Effector memory CD8-positive, alpha-beta T cell (primary cell): ENCODE measurements at regions not wholly inside any gene's neighbourhood (a gene's known extent, or its start where the extent isn't known, plus 50 kb on each side); places are given as distances from the start of the nearest gene placed in this dataset.
A peak's percentile ranks its signal among the peaks of the same experiment; 100 is the strongest.

Experiments
- ATAC-seq: fragments of 150-1000 bp; cut with Tn5 transposase; replicated peaks from 2 replicates; pipeline ENCODE4 v1.10.0; 2021; ENCODE audit warnings: mild to moderate bottlenecking, moderate library complexity
- DNase-seq, 3 experiments: peaks; one replicate each; pipeline ENCODE4 v3.0.0; 2021
- H3K27ac Mint-ChIP-seq, 2 donors: one replicate each; pipeline ENCODE4 v1.8.0; 2022; ENCODE audit warnings: mild to moderate bottlenecking in 2 of 2, mixed read lengths in 2 of 2, moderate library complexity in 2 of 2
- H3K27me3 Mint-ChIP-seq, 2 donors: one replicate each; pipeline ENCODE4 v1.8.0; 2022; ENCODE audit warnings: mixed read lengths in 2 of 2
- H3K36me3 Mint-ChIP-seq: one replicate; pipeline ENCODE4 v1.8.0; 2022; ENCODE audit warnings: mild to moderate bottlenecking, moderate library complexity, mixed read lengths; ENCODE audit not compliant: insufficient read depth
- H3K4me1 Mint-ChIP-seq, 2 donors: one replicate each; pipeline ENCODE4 v1.8.0; 2022; ENCODE audit warnings: low read depth in 2 of 2, mixed read lengths in 2 of 2
- H3K4me3 Mint-ChIP-seq, 2 donors: one replicate each; pipeline ENCODE4 v1.8.0; 2022; ENCODE audit warnings: mild to moderate bottlenecking in 2 of 2, mixed read lengths in 2 of 2, moderate library complexity in 2 of 2
- H3K9me3 Mint-ChIP-seq, 2 donors: one replicate each; pipeline ENCODE4 v1.8.0; 2022; ENCODE audit warnings: mixed read lengths in 2 of 2

GRCh38 chr2:203585516-203585915 lies 50.4 kb upstream of the RAPH1 start:
- no peaks in the 10 kb centered on the region for H3K27me3 Mint-ChIP-seq
- no peak for DNase-seq
- H3K9me3 Mint-ChIP-seq, result no peaks in the 10 kb centered on the region
- no peak for ATAC-seq
- H3K27ac Mint-ChIP-seq, result peak overlapping the region in 1 of 2 donors; percentile 30
- H3K4me3 Mint-ChIP-seq, result no peak overlapping the region
- no peaks in the 10 kb centered on the region for H3K36me3 Mint-ChIP-seq
- peaks cover 10 to 11% of the 10 kb centered on the region in 2 donors for H3K4me1 Mint-ChIP-seq

- Mint-ChIP-seq H3K27ac (no peak overlapping the region), H3K36me3 (no peaks in the 10 kb centered on the region), H3K4me3 (no peak overlapping the region), H3K27me3 (no peaks in the 10 kb centered on the region), H3K4me1 (peaks cover 10 to 11% of the 10 kb centered on the region in 2 donors), H3K9me3 (no peaks in the 10 kb centered on the region)
- no peak for ATAC-seq
- no peak for DNase-seq
These were observed 51.1 kb upstream of the RAPH1 start for GRCh38 chr2:203586206-203586605.

- no peak for ATAC-seq
- H3K4me1 Mint-ChIP-seq, result peaks cover 10 to 11% of the 10 kb centered on the region in 2 donors
- no peak overlapping the region for H3K4me3 Mint-ChIP-seq
- no peaks in the 10 kb centered on the region for H3K36me3 Mint-ChIP-seq
- no peaks in the 10 kb centered on the region for H3K9me3 Mint-ChIP-seq
- H3K27me3 Mint-ChIP-seq, result no peaks in the 10 kb centered on the region
- DNase-seq, result no peak
- H3K27ac Mint-ChIP-seq, result no peak overlapping the region
These were observed 51.6 kb upstream of the RAPH1 start for GRCh38 chr2:203586696-203587095.

GRCh38 chr2:203590496-203590895 lies 55.4 kb upstream of the RAPH1 start:
- H3K27me3 Mint-ChIP-seq, result no peaks in the 10 kb centered on the region
- H3K9me3 Mint-ChIP-seq, result no peaks in the 10 kb centered on the region
- H3K36me3 Mint-ChIP-seq, result no peaks in the 10 kb centered on the region
- H3K4me1 Mint-ChIP-seq, result peaks cover 0 to 3% of the 10 kb centered on the region in 2 donors
- H3K4me3 Mint-ChIP-seq, result no peak overlapping the region
- no peak for DNase-seq
- no peak for ATAC-seq
- no peak overlapping the region for H3K27ac Mint-ChIP-seq

GRCh38 chr2:203591642-203592041 lies 56.5 kb upstream of the RAPH1 start:
- H3K27ac Mint-ChIP-seq, result peak overlapping the region in 1 of 2 donors; percentile 19
- no peaks in the 10 kb centered on the region for H3K27me3 Mint-ChIP-seq
- no peaks in the 10 kb centered on the region for H3K36me3 Mint-ChIP-seq
- H3K4me3 Mint-ChIP-seq, result no peak overlapping the region
- ATAC-seq, result no peak
- DNase-seq, result no peak
- no peaks in the 10 kb centered on the region for H3K9me3 Mint-ChIP-seq
- H3K4me1 Mint-ChIP-seq, result no peaks in the 10 kb centered on the region

GRCh38 chr2:203592470-203592869 lies 57.4 kb upstream of the RAPH1 start:
- Mint-ChIP-seq H3K27ac (no peak overlapping the region), H3K4me3 (no peak overlapping the region), H3K36me3 (no peaks in the 10 kb centered on the region), H3K9me3 (no peaks in the 10 kb centered on the region), H3K27me3 (no peaks in the 10 kb centered on the region), H3K4me1 (no peaks in the 10 kb centered on the region)
- DNase-seq, result no peak
- ATAC-seq, result no peak

GRCh38 chr2:203594541-203594940 lies 59.4 kb upstream of the RAPH1 start:
- H3K27me3 Mint-ChIP-seq, result peaks cover 5 to 9% of the 10 kb centered on the region in 2 donors

GRCh38 chr2:203596183-203596582 lies 61.1 kb upstream of the RAPH1 start:
- no peaks in the 10 kb centered on the region for H3K36me3 Mint-ChIP-seq
- no peak overlapping the region for H3K27ac Mint-ChIP-seq
- H3K9me3 Mint-ChIP-seq, result no peaks in the 10 kb centered on the region
- peaks cover 6% of the 10 kb centered on the region in 2 donors for H3K4me1 Mint-ChIP-seq
- H3K4me3 Mint-ChIP-seq, result no peak overlapping the region
- ATAC-seq (no peak), DNase-seq (no peak)
- peaks cover 5 to 9% of the 10 kb centered on the region in 2 donors for H3K27me3 Mint-ChIP-seq

More at GRCh38 chr2:203594541-203594940, 59.4 kb upstream of the RAPH1 start:
- Mint-ChIP-seq H3K4me3 (no peak overlapping the region), H3K9me3 (no peaks in the 10 kb centered on the region), H3K27ac (no peak overlapping the region), H3K36me3 (no peaks in the 10 kb centered on the region), H3K4me1 (peaks cover 3 to 6% of the 10 kb centered on the region in 2 donors)
- no peak for ATAC-seq
- DNase-seq, result no peak

GRCh38 chr2:203599509-203599908 lies 64.4 kb upstream of the RAPH1 start:
- DNase-seq (no peak), ATAC-seq (no peak)
- H3K27ac Mint-ChIP-seq, result peak overlapping the region in 1 of 2 donors; percentile 44
- no peaks in the 10 kb centered on the region for H3K9me3 Mint-ChIP-seq
- no peaks in the 10 kb centered on the region for H3K36me3 Mint-ChIP-seq
- peaks cover 5 to 9% of the 10 kb centered on the region in 2 donors for H3K27me3 Mint-ChIP-seq
- H3K4me3 Mint-ChIP-seq, result no peak overlapping the region
- peaks cover 6% of the 10 kb centered on the region in 2 donors for H3K4me1 Mint-ChIP-seq

- H3K4me3 Mint-ChIP-seq, result no peak overlapping the region
These were observed 65.2 kb upstream of the RAPH1 start for GRCh38 chr2:203600286-203600685.

GRCh38 chr2:203603456-203604389 lies 68.6 kb upstream of the RAPH1 start:
- Mint-ChIP-seq H3K36me3 (no peaks in the 10 kb centered on the region), H3K4me1 (peaks cover 0 to 3% of the 10 kb centered on the region in 2 donors), H3K27me3 (peaks cover 0 to under 1% of the 10 kb centered on the region in 2 donors), H3K4me3 (no peak overlapping the region), H3K27ac (no peak overlapping the region), H3K9me3 (no peaks in the 10 kb centered on the region)
- no peak for DNase-seq
- ATAC-seq, result no peak

More at GRCh38 chr2:203600286-203600685, 65.2 kb upstream of the RAPH1 start:
- Mint-ChIP-seq H3K27me3 (peaks cover 5 to 9% of the 10 kb centered on the region in 2 donors), H3K27ac (peak overlapping the region; percentile 44 to 57), H3K36me3 (no peaks in the 10 kb centered on the region), H3K9me3 (no peaks in the 10 kb centered on the region), H3K4me1 (peaks cover 6% of the 10 kb centered on the region in 2 donors)
- DNase-seq, result no peak
- no peak for ATAC-seq

- peaks cover 0 to under 1% of the 10 kb centered on the region in 2 donors for H3K4me1 Mint-ChIP-seq
- H3K27ac Mint-ChIP-seq, result no peak overlapping the region
- H3K9me3 Mint-ChIP-seq, result no peaks in the 10 kb centered on the region
- ATAC-seq (no peak), DNase-seq (no peak)
- no peak overlapping the region for H3K4me3 Mint-ChIP-seq
- H3K36me3 Mint-ChIP-seq, result no peaks in the 10 kb centered on the region
- H3K27me3 Mint-ChIP-seq, result no peaks in the 10 kb centered on the region
These were observed 70.2 kb upstream of the RAPH1 start for GRCh38 chr2:203605302-203605701.

GRCh38 chr2:203606051-203606450 lies 71.0 kb upstream of the RAPH1 start:
- Mint-ChIP-seq H3K27me3 (no peaks in the 10 kb centered on the region), H3K36me3 (no peaks in the 10 kb centered on the region), H3K27ac (no peak overlapping the region), H3K4me3 (no peak overlapping the region), H3K4me1 (no peaks in the 10 kb centered on the region), H3K9me3 (no peaks in the 10 kb centered on the region)
- ATAC-seq, result no peak
- no peak for DNase-seq

GRCh38 chr2:203610558-203610957 lies 75.5 kb upstream of the RAPH1 start:
- Mint-ChIP-seq H3K4me1 (no peaks in the 10 kb centered on the region), H3K27me3 (no peaks in the 10 kb centered on the region), H3K27ac (no peak overlapping the region), H3K36me3 (no peaks in the 10 kb centered on the region), H3K4me3 (no peak overlapping the region), H3K9me3 (no peaks in the 10 kb centered on the region)
- ATAC-seq, result no peak
- DNase-seq, result no peak
